ENCODE measurements at regions not wholly inside any gene's neighbourhood (a gene's known extent, or its start where the extent isn't known, plus 50 kb on each side); places are given as distances from the start of the nearest gene placed in this dataset.

DNA sequence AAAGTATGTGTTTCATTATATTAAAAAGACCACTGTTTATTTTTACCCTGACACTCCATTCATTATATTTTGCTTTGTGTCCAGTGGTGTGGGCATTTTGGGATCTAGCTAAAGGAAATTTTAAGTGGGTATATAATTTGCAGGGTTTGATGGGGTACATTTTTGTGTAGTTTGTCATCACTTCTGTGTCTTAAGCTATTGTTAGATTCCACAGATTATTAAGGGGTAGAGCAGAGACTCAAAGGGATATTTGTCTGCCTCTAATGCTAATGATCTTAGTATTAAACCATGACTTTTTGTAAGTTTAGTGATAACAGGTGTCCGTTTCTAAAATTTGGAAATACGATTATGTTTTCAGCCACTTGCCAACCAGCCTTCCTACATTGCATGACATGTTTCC, 731.6 kb downstream of the BRINP1 start:
- ATAC-seq (ENCODE audit: low FRiP score), result no peak
- no peak for DNase-seq (ENCODE audit: low spot score)
- TF ChIP-seq, protein P1, sequence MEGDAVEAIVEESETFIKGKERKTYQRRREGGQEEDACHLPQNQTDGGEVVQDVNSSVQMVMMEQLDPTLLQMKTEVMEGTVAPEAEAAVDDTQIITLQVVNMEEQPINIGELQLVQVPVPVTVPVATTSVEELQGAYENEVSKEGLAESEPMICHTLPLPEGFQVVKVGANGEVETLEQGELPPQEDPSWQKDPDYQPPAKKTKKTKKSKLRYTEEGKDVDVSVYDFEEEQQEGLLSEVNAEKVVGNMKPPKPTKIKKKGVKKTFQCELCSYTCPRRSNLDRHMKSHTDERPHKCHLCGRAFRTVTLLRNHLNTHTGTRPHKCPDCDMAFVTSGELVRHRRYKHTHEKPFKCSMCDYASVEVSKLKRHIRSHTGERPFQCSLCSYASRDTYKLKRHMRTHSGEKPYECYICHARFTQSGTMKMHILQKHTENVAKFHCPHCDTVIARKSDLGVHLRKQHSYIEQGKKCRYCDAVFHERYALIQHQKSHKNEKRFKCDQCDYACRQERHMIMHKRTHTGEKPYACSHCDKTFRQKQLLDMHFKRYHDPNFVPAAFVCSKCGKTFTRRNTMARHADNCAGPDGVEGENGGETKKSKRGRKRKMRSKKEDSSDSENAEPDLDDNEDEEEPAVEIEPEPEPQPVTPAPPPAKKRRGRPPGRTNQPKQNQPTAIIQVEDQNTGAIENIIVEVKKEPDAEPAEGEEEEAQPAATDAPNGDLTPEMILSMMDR (IDR thresholded peaks at IDR 0.05), result no peak

GRCh38 chr9:118640836-118641560, 728.2 kb downstream of the BRINP1 start:
- no peak for DNase-seq (ENCODE audit: low spot score)
- peak; percentile 93 for ATAC-seq (ENCODE audit: low FRiP score)
- TF ChIP-seq, protein P1 (IDR thresholded peaks at IDR 0.05), result no peak

DNA sequence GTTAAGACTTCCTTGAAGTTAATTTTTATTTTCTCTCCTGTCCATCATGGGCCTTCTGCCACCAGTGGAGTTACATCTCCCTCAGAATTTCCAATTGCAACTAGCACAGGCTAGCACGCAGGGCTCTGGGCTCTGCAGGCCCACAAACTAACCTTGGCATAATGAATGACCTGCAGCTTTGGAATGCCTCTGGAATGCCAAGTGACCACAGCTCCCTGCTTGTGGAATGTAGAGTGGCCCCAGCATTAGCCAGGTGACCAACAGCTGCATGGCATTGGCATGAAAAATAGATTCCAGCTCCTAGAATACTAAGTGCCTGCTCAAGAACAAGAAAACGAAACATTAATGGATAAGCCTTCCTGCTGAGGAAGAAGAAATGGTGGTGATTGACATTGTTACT, 726.1 kb downstream of the BRINP1 start:
- DNase-seq (ENCODE audit: low spot score), result no peak
- TF ChIP-seq, protein P1 (IDR thresholded peaks at IDR 0.05), result no peak
- peak; percentile 20 for ATAC-seq (ENCODE audit: low FRiP score)

GRCh38 chr9:118644066-118644465, 725.2 kb downstream of the BRINP1 start:
- ATAC-seq (ENCODE audit: low FRiP score) (no peak), DNase-seq (ENCODE audit: low spot score) (no peak)
- TF ChIP-seq, protein P1 (IDR thresholded peaks at IDR 0.05), result no peak

- TF ChIP-seq, protein P1 (IDR thresholded peaks at IDR 0.05), result no peak
- DNase-seq (ENCODE audit: low spot score) (no peak), ATAC-seq (ENCODE audit: low FRiP score) (no peak)
Observed at GRCh38 chr9:118647331-118647730, 721.9 kb downstream of the BRINP1 start.

GRCh38 chr9:118650417-118650816, 718.8 kb downstream of the BRINP1 start:
- TF ChIP-seq, protein P1 (IDR thresholded peaks at IDR 0.05), result no peak
- no peak for ATAC-seq (ENCODE audit: low FRiP score)
- no peak for DNase-seq (ENCODE audit: low spot score)

DNA sequence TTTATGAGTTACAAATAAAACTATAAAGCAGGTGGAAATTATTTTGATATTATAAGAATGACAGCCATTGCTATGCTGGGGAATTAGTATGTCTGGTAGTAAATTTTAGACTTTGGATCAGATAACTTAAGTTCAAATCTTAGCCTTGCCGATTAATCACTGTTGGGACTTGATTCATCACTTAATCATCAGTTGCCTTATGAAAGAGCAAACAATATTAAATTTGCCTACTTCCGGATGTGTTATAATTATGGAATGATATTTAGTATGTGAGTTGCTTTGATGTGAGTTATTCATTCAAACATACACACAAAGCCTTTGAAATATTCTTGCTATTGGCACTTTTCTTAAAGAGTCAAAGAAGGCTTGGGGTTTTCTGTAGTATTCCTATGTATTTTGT, 717.7 kb downstream of the BRINP1 start:
- ATAC-seq (ENCODE audit: low FRiP score) (no peak), DNase-seq (ENCODE audit: low spot score) (no peak)
- TF ChIP-seq, protein P1 (IDR thresholded peaks at IDR 0.05), result no peak

Measured in omental fat pad (tissue), 3 donors.